Thyroid gland (tissue), 4 donors: ENCODE measurements at regions not wholly inside any gene's neighbourhood (a gene's known extent, or its start where the extent isn't known, plus 50 kb on each side); places are given as distances from the start of the nearest gene placed in this dataset.

Source experiments
- DNase-seq, 2 donors: peaks; one replicate each; pipeline ENCODE4 v3.0.0-alpha.2; 2019
- H3K27ac ChIP-seq, 3 donors: fragments of 200-600 bp; sonication (generic); 1 replicate in 2 of 3; 2 replicates in 1 of 3; pipeline ENCODE4 v1.5.1; 2016 to 2019; ENCODE audit warnings: mild to moderate bottlenecking in 1 of 3, moderate library complexity in 1 of 3
- H3K27me3 ChIP-seq: fragments of 200-600 bp; sonication (generic); one replicate; pipeline ENCODE4 v1.5.1; 2019
- H3K36me3 ChIP-seq, 2 donors: fragments of 200-600 bp; sonication (generic); one replicate each; pipeline ENCODE4 v1.5.1; 2016 to 2019
- H3K4me1 ChIP-seq, 2 donors: fragments of 200-600 bp; sonication (generic); one replicate each; pipeline ENCODE4 v1.5.1; 2017 to 2019
- H3K4me3 ChIP-seq, 3 donors: fragments of 200-600 bp; sonication (generic); replicated peaks in 1 of 3; 1 replicate in 2 of 3; 2 replicates in 1 of 3; pipeline ENCODE4 v1.5.1; 2016; ENCODE audit warnings: mild to moderate bottlenecking in 1 of 3
- H3K9me3 ChIP-seq: fragments of 200-600 bp; sonication (generic); one replicate; pipeline ENCODE4 v1.5.1; 2017
- CTCF ChIP-seq, 6 experiments: fragments of 200-600 bp in 3 of 6; fragments of 450-650 bp in 3 of 6; sonication (generic) in 3 of 6; IDR thresholded peaks; one replicate each; pipeline ENCODE4 v1.5.1; 2016 to 2019; ENCODE audit warnings: antibody characterized with exemption in 6 of 6, mild to moderate bottlenecking in 2 of 6, inconsistent platforms in 1 of 6, moderate library complexity in 1 of 6
- POLR2A ChIP-seq, 2 donors: fragments of 450-650 bp; IDR thresholded peaks; one replicate each; pipeline ENCODE4 v1.6.1; 2017; ENCODE audit warnings: antibody characterized with exemption in 2 of 2, mild to moderate bottlenecking in 2 of 2, moderate library complexity in 1 of 2
- WGBS, 2 donors: methylation state at CpG; one replicate each; pipeline ENCODE4 v1.1.5; 2017; 5-methylcytosine and 5-hydroxymethylcytosine counted together
- intact Hi-C: fragments of 100-400 bp; cut with DNase I; formaldehyde crosslinking; loops from one replicate; pipeline ENCODE4 v1.15.1; 2023

- Histone ChIP-seq H3K27me3 (no peaks in the 10 kb centered on the region), H3K4me1 (peaks cover 0 to 11% of the 10 kb centered on the region in 2 donors), H3K27ac (no peak overlapping the region), H3K9me3 (no peaks in the 10 kb centered on the region), H3K36me3 (no peaks in the 10 kb centered on the region), H3K4me3 (no peak overlapping the region)
- DNase-seq, result no peak
- TF ChIP-seq CTCF (IDR thresholded peaks at IDR 0.05), result no peak
- no peak for TF ChIP-seq POLR2A (IDR thresholded peaks at IDR 0.05)
- intact Hi-C loops, result no loop called here
- whole genome bisulfite sequencing, 2 donors, result 97 to 98% methylated on average over 2 of the region's 2 CpGs
Measured at GRCh38 chr13:30093236-30093635, 214.1 kb downstream of the KATNAL1 start.

GRCh38 chr13:30091691-30092090 is 215.7 kb downstream of the KATNAL1 start:
- Histone ChIP-seq H3K9me3 (no peaks in the 10 kb centered on the region), H3K36me3 (no peaks in the 10 kb centered on the region), H3K4me1 (peaks cover 0 to 11% of the 10 kb centered on the region in 2 donors), H3K27me3 (no peaks in the 10 kb centered on the region), H3K27ac (no peak overlapping the region), H3K4me3 (no peak overlapping the region)
- intact Hi-C loops, result no loop called here
- 82 to 85% methylated on average over 4 of the region's 4 CpGs for WGBS, 2 donors
- no peak for TF ChIP-seq POLR2A (IDR thresholded peaks at IDR 0.05)
- no peak for TF ChIP-seq CTCF (IDR thresholded peaks at IDR 0.05)
- DNase-seq, result no peak

- Histone ChIP-seq H3K9me3 (no peaks in the 10 kb centered on the region), H3K4me3 (no peak overlapping the region), H3K27me3 (no peaks in the 10 kb centered on the region), H3K4me1 (peaks cover 0 to 11% of the 10 kb centered on the region in 2 donors), H3K27ac (no peak overlapping the region), H3K36me3 (no peaks in the 10 kb centered on the region)
- DNase-seq, result peak; percentile 66 to 77
- 56 to 57% methylated on average over 2 of the region's 2 CpGs for WGBS, 2 donors
- intact Hi-C loops, result no loop called here
- no peak for TF ChIP-seq POLR2A (IDR thresholded peaks at IDR 0.05)
- TF ChIP-seq CTCF (IDR thresholded peaks at IDR 0.05), result no peak
Measured at GRCh38 chr13:30091035-30091434, 216.3 kb downstream of the KATNAL1 start.

GRCh38 chr13:30088312-30088855 is 219.0 kb downstream of the KATNAL1 start:
- Histone ChIP-seq H3K4me1 (peaks cover 0 to 11% of the 10 kb centered on the region in 2 donors), H3K36me3 (no peaks in the 10 kb centered on the region), H3K9me3 (no peaks in the 10 kb centered on the region), H3K27ac (no peak overlapping the region), H3K27me3 (no peaks in the 10 kb centered on the region), H3K4me3 (no peak overlapping the region)
- intact Hi-C loops, result no loop called here
- no peak for TF ChIP-seq POLR2A (IDR thresholded peaks at IDR 0.05)
- TF ChIP-seq CTCF (IDR thresholded peaks at IDR 0.05), result no peak
- DNase-seq, result no peak
- 91 to 93% methylated on average over 5 of the region's 5 CpGs for WGBS, 2 donors

GRCh38 chr13:30085087-30085486 is 222.3 kb downstream of the KATNAL1 start:
- no peak overlapping the region for H3K27ac ChIP-seq
- no peak for DNase-seq
- H3K27me3 ChIP-seq, result no peaks in the 10 kb centered on the region
- no peak overlapping the region for H3K4me3 ChIP-seq
- 92 to 93% methylated on average over 1 of the region's 1 CpG for WGBS, 2 donors
- intact Hi-C loops, result no loop called here
- H3K36me3 ChIP-seq, result no peaks in the 10 kb centered on the region
- TF ChIP-seq CTCF (IDR thresholded peaks at IDR 0.05) (no peak), POLR2A (IDR thresholded peaks at IDR 0.05) (no peak)
- H3K9me3 ChIP-seq, result no peaks in the 10 kb centered on the region
- peaks cover 3 to 5% of the 10 kb centered on the region in 2 donors for H3K4me1 ChIP-seq
